GM23338 (cell line): ENCODE measurements at regions not wholly inside any gene's neighbourhood (a gene's known extent, or its start where the extent isn't known, plus 50 kb on each side); places are given as distances from the start of the nearest gene placed in this dataset.

Experiments used
- CREB1 ChIP-seq: fragments of 250-450 bp; sonication (Bioruptor Pico); IDR thresholded peaks from 2 replicates; pipeline ENCODE4 v1.5.0; 2020; ENCODE audit warnings: low read depth, mild to moderate bottlenecking, moderate library complexity
- CTCF ChIP-seq, 2 experiments: fragments of 200-600 bp in 1 of 2; sonication (generic) in 1 of 2; conservative IDR thresholded peaks; 2 replicates each; pipeline versions ENCODE4 v1.5.1 to v1.6.1; 2016 to 2017; ENCODE audit warnings: antibody characterized with exemption in 2 of 2, low read depth in 2 of 2, mild to moderate bottlenecking in 2 of 2, moderate library complexity in 1 of 2
- ETS1 ChIP-seq: IDR thresholded peaks from 2 replicates; pipeline ENCODE4 v1.6.1; 2016; ENCODE audit warnings: antibody characterized with exemption
- EZH2 ChIP-seq: fragments of 200-600 bp; sonication (generic); IDR thresholded peaks from one replicate; pipeline ENCODE4 v1.8.0; 2017; ENCODE audit warnings: antibody characterized with exemption, mild to moderate bottlenecking, low read depth; ENCODE audit not compliant: unreplicated experiment
- EZH2phosphoT487 ChIP-seq: fragments of 200-600 bp; sonication (generic); IDR thresholded peaks from one replicate; pipeline ENCODE4 v1.8.1; 2018; ENCODE audit warnings: antibody characterized with exemption; ENCODE audit not compliant: unreplicated experiment
- POLR2AphosphoS5 ChIP-seq: IDR thresholded peaks from 2 replicates; pipeline ENCODE4 v1.6.1; 2016; ENCODE audit warnings: antibody characterized with exemption, low read depth
- REST ChIP-seq: IDR thresholded peaks from one replicate; pipeline ENCODE4 v1.6.1; 2018; ENCODE audit warnings: antibody characterized with exemption; ENCODE audit not compliant: unreplicated experiment
- STAT1 ChIP-seq: IDR thresholded peaks from one replicate; pipeline ENCODE4 v1.6.1; 2016; ENCODE audit warnings: antibody characterized with exemption; ENCODE audit not compliant: unreplicated experiment
- ZNF114 ChIP-seq: fragments of 250-450 bp; sonication (Bioruptor Pico); IDR thresholded peaks from 2 replicates; pipeline ENCODE4 v1.5.0; 2020; ENCODE audit warnings: mild to moderate bottlenecking, moderate library complexity
- ZNF462 ChIP-seq: fragments of 250-450 bp; sonication (Bioruptor Pico); IDR thresholded peaks from 2 replicates; pipeline ENCODE4 v1.5.0; 2020; ENCODE audit warnings: mild to moderate bottlenecking, moderate library complexity

GRCh38 chr7:79789584-79790345 lies 336.3 kb upstream of the MAGI2 start:
- no peak for TF ChIP-seq POLR2AphosphoS5
- no peak for TF ChIP-seq CTCF (conservative IDR thresholded peaks at IDR 0.05; ENCODE audit: low read depth in 2 of 2)
- no peak for TF ChIP-seq EZH2
- no peak for TF ChIP-seq REST
- no peak for TF ChIP-seq EZH2phosphoT487
- no peak for TF ChIP-seq ETS1
- no peak for TF ChIP-seq CREB1 (CRISPR knock-in tag)
- no peak for TF ChIP-seq ZNF462 (CRISPR knock-in tag)
- no peak for TF ChIP-seq STAT1
- no peak for TF ChIP-seq ZNF114
